UCSD-AML1 (cell line): ENCODE measurements at regions not wholly inside any gene's neighbourhood (a gene's known extent, or its start where the extent isn't known, plus 50 kb on each side); places are given as distances from the start of the nearest gene placed in this dataset.

Experiments used
- DNase-seq: peaks from one replicate; lab custom pipeline; 2025; ENCODE audit not compliant: unreplicated experiment; lab: John Stamatoyannopoulos, UW

DNA sequence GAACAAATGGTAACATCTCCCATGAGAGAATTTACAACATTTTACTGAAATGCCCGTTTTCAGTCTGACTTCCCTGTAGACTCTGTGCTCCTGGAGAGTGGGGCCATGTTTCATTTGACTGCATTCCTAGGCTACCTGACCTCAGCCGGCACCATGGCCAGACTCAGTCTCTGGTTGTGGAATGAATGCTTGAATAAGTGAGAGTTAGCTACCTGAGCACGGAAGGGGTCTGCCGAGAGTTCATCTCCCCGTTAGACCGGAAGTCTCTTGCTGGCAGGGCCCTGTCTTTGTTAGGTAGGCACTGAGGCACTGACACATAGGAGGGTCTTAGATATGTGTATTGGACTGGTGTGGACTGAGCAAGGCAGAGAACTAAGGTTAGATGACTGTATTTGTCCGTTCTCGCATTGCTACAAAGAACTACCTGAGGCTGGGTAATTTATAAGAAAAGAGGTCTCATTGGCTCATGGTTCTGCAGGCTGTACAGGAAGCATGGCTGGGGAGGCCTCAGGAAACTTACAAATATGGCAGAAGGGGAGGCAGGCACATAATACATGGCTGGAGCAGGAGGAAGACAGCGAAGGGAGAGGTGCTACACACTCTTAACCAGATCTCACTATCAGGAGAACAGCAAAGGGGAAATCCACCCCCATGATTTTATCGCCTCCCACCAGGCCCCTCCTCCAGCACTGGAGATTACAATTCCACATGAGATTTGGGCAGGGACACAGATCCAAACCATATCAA is 271.2 kb downstream of the GLI2 start:
- DNase-seq: no peak

DNA sequence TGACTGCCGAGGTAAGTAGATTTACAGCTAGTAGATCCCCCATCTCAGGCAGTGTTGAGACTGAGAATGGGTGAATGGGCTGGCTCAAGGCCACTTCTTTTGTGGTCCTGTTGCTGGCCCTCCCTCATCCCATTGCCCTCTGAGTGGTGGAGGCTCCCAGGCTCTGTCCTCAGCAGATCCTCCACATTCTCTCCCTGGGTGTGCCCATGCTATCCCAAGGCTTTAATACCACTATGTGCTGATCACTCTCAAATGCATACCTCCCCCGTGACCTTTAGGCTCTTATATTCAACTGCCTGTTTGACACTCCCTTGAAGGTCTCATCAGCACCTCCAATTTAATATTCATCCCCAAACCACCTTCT is 271.8 kb downstream of the GLI2 start:
- no peak for DNase-seq

DNA sequence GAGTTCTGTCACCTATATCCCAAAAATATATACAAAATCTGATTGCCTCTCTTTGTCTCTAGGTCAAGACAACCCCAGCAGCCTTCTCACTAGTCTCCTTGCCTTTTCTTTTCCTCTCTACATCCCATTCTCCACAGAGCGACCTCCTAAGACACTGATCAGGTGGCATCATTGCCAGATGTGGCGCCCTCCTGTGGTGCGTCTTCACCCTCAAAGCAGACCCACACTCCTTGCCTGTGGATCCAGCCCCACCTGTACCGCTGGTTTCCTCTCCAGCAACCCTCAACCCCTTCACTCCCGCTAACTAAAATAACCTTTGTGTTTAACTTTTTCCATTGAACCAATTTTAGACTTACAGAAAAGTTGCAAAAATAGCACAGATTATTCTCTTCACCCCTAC is 273.3 kb downstream of the GLI2 start:
- DNase-seq: no peak

DNA sequence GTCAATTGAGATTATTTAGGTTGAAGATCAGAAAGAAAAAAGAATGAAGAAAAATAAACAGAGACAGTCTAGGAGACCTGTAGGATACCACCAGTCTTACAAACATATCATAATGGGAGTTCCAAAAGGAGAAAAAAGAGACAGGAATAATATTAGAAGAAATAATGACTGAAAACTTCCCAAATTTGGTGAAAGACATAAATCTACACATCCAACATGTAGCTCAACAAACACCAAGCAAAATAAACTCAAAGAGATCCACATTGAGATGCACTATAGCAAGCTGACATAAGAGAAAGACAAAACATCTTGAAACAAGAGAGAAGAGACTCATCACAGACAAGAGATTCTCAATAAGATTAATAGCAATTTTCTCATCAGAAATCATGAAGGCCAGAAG is 274.0 kb downstream of the TFCP2L1 start:
- no peak for DNase-seq

DNA sequence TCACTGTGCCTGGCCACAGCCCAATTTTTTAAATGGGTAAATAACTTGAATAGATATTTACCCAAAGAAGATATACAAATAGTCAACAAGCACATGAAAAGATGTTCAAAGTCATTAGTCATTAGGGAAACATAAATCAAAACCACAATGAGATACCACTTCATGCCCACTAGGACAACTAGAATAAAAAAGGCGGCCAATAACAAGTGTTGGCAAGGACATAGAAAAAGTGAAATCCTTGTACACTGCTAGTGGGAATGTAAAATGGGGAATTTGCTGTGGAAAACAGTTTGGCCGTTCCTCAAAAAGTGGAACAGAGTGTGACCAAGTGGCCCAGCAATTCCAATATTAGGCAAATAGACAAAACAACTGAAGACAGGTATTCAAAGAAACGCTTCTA is 270.1 kb downstream of the TFCP2L1 start:
- no peak for DNase-seq

DNA sequence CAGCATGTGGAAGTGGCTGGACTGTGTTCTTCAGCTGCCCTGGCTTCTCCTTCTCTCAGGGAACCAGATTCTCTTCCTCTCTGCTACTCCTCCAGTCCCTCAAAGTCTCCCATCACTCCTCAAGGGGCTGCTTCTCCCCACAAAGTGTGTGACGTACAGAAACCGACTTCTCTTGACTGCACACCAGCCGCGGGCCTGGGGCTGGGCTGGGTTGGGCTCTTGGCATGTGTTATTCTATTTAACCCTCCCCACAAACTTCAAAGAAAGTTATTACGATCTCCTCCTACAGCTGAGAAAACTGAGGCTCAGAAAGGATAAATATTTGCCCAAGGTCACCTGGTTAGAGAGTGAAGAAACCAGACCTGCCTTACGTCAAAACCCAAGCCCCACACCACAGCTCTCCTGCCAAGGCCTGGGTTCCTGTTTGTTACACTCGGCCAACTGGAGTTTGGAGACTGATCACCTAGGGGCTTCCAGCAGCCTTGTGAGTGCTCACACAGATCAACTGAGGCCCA is 269.0 kb downstream of the TFCP2L1 start:
- DNase-seq: no peak

DNA sequence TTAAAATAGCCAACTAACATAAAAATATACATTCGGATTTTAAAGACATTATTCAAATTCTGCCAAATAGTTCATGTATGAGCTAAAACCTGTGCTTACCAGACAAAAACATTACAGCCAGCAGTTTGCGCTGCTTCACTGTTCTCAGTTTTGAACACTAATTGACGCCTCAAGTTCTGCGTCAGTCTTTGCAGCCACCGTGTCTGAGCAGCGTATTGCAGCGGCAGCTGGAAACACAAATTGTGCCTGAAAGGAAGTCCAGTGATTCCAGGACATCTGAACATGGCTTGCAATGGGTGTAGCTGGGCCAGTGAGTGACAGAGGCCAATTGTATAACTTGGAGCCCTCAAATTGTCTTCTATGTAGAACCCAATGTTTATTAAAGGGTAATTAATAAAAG is 267.6 kb downstream of the TFCP2L1 start:
- no peak for DNase-seq

DNA sequence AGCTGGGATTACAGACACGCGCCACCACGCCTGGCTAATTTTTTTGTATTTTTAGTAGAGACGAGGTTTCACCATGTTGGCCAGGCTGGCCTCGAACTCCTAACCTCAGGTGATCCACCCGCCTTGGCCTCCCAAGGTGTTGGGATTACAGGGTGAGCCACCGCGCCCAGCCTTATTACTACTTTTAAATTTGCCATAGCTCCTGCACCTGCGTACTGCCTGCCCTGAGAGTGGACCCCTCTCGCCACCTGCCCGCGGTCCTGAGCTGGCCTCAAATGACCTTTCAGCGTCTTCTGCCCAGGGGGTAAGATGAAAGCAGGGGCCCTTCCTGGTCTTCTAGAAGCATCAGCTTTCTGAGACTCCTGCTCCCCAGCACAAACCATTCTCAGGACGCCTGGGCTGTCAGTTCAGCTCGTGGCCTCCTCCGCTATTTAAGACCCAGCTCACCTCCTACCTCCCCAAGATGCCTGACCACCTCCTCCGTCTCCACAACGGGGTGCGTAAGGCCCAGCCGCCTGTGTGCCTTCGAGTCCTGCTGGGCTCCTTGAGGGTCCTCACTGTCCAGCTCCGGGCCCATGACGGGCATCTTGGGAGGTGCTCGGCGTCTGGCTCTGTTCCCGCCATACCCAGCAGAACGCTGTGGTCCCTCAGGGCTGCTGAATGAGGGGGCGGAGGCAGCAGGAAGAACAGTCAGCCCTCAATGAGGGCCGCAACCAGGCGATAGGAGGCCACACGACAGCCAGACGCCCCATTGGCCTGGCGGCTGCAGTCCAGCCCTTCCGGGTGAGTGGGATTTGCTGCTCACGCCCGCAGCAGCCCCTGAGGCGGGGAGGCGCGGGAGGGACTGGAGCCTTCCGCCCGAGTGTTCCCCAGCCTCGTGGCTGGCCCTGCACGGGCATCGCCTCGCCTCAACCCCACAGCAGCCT is 266.6 kb downstream of the TFCP2L1 start:
- no peak for DNase-seq

DNA sequence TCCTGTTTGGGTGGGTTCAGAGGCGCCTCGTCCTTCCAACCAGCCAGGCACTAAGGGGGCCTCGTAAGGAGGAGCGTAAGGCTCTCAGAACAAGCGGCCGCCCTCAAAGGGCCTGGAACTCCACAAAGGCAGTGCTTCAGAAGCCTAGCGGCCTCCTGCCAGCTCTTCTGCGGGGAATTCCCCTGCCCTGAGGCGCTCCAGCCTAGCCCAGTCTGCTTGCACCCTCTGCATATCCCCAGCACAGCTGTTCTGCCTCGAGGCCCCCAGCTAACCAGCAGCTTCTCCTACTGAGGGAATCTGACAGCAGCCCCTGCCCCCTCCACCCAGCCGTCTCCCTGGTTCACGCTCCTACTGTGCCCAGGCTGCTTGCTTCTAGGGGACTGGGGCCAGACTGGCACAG is 265.9 kb downstream of the TFCP2L1 start:
- DNase-seq: no peak

DNA sequence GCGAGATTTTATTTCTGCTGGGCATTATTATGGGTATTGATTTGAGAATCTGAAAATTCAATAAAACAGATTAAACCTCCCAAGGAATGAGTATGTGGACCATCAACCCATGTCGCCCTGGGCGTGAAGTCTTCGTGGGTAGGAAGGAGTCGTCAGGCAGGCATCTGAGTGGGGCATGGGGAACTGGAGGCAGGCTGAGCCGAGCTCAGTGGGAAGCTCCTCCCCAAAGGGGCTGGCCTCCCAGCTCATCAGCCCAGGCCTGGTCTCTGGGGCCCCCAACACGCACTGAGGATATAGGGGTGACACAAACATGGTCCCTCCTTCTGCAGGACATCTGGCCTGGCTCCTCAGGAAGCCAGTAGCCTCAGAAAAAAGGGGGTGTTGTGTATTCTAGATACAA is 265.2 kb downstream of the TFCP2L1 start:
- DNase-seq: no peak

DNA sequence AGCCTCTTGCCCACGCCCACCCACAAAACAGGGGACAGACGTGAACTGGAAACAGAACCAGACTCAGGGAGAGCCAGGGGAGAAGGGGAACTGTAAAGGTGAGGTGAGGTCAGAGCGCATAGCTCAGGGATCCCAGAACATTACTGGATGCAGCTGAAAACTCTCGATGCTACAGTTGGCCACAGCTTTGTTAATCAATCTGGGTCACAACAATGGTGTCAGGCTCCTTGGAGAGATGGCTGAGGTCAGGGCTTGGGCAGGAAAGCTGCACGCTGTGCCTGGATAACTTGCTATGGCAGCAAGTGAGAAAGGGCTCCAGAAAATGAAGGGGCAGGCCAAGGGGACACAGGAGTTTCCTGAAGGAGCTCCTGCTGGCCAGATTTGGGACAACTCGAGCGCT is 263.3 kb downstream of the TFCP2L1 start:
- no peak for DNase-seq

DNA sequence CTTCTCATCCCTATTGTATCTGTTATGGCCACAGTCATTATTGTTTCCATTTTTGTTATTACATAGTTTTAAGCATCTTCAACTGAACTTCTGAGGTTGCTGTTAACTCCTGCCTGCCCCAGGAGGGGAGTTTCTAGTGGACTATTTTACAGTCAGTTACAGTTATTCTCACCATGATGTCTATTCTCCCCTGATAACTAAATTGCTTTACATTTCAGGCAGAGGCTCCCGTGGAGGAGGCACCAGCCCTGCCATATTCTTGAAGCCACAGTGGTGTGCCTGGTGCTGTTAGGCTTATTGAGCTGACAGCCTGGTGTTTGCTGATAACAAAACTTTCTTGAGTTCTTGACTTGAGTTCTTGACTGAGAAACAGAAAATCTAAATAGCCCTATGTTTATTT is 256.4 kb downstream of the TFCP2L1 start:
- DNase-seq: no peak

DNA sequence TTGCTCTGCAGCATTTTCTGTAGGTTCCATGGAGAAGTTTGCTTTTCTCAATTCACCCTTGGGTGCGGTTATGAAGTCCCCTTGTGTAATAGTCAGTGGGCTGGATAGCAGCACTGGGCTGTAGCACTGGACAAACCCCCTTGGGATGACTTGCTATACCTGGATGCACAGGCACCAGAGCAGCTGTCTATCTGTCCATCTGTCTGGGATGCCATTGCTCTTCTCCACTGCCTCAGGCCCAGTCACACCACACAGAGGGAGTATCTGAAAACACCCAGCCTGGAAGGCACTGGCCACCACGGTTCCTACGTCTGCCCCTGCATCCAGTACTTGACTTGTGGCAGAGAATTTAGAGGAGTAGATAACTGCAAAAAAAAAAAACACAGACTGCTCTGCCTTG is 254.5 kb downstream of the TFCP2L1 start:
- no peak for DNase-seq

DNA sequence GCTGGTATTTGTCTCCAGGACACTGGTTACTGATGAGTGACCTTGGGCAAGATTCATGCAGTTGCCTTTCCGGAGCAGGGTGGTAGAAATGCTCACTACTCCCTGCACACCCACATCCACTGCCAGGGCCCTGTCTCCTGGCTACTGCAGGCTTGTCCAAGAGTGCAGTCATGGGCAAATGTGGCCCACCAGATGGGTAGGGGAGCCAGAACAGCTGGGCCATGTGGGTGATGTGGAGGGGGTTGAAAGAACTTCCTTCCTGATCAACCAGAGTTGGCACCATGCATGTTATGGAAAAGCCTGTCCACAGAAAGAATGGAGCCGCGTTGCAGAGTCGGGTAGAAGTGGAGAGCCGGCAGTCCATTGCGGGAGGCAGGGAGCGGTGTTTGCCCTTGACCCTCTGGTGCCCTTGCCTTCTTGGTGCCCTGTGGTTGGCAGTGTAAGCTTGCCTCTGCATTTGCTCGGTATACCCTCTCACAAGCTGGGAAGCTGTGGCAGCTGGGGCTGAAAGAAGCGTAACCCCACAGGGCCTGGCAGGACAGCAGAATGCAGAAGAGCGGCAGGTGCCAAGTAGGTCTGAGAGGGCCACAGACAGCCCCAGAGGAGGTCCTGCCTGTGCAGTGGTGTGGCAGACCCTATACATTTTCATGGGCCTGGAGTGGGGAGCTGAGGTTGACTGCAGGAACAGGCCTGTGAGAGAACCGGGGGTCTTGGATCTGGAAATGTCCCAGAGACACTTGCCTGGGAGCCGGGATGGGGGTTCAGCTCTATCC is 253.2 kb downstream of the TFCP2L1 start:
- DNase-seq: no peak

DNA sequence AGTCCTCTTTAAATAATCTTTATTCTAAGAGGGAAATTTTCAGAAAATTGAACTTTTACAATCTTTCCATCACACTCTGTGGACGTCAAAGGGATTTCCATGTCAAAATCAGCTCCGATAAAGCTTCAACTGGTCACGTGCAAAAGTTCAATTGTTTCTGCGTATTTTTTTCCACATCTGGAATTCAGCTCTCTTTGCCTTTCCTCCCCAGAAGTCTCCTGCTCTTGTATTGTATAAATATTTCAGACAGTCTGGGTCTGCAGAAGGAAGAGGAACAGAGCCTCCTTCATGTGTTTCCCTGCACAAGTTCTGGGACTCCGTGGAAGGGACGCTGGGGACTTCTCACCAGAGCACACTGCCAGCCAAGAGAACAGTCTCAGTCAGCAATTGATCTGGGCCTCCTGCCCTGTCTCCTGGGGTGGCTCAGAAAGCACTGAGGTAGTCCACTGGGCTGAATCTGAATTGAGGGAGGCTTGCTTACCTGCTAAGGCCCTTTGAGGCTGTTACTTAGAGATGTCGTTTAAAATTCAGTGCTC is 251.5 kb downstream of the TFCP2L1 start:
- DNase-seq: no peak

DNA sequence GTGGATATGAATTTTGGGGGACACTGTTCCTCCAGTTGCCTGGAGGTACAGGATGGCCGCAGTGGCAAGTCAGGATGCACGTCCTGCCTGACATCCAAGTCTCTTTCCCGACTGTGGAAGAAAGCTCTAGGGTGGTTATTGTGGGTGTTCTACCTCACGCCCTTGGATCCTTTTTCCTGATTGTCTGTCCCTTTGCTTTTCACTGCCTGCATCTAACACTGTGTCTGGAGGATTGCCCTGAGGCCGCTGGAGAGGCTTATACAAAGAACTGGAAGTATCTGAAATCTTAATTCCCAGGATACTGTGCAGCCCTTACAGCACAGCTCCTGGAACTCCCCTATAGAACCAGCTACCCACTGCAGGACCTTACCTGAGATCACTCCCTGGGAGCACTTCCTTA is 250.5 kb downstream of the TFCP2L1 start:
- no peak for DNase-seq

DNA sequence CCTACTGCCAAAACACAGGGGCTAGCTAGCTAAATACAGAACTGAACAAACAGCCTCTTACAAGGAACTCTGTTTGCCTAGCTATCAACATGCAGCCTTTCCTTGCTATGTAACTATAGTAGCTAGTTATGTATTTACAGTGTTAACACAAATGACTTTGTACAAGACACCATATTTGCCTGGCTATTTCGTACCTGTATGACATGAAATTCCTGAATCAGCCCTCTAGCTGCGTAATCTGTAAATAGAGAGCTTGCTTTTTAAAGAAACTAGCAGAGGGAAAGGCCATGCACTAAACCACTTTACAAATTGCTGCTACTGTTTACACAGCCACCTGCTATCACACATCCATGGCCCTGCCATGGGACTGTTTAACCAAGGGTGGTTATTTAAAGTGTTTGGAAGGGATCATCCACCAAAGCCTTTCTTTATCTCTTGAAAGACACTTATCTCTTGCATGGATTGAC is 248.7 kb downstream of the TFCP2L1 start:
- DNase-seq: no peak

DNA sequence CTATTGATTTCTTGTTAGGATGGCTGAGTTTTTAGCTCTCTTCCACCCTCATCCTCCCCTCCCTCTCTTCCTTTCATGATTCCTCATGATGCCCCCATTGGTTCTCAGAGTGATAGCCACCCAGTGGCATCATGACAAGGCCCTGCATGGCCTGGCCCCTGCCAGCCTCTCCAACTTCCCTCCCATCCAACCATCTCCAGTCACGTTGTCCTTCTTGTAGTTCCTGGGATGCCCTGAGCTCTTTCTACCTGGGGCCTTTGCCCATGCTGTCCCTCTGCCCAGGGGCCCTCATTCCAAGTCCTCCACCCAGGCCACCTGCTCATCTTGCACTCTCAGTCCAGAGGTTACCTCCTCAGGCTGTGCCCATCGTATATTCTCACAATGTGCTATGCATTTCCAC is 247.5 kb downstream of the TFCP2L1 start:
- no peak for DNase-seq

DNA sequence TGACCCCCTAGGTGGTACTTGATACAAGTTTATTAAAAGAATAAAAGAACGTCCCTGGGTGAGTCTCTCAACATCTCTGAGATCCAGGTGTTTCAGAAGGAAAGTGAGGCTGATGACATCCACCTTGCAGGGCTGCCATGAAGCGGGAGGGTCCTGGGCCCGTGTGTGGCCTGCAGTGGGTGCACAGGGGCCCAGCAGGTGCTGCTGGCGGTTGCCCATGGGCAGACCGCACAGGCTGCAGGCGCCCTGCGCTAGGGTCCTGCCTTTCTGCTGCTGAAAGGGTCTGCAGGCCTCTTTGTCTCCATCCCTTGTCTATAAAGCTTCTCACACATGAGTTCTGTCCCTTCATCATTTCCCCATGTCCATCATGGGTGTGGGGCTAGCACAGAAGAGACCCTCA is 247.0 kb downstream of the TFCP2L1 start:
- DNase-seq: no peak

DNA sequence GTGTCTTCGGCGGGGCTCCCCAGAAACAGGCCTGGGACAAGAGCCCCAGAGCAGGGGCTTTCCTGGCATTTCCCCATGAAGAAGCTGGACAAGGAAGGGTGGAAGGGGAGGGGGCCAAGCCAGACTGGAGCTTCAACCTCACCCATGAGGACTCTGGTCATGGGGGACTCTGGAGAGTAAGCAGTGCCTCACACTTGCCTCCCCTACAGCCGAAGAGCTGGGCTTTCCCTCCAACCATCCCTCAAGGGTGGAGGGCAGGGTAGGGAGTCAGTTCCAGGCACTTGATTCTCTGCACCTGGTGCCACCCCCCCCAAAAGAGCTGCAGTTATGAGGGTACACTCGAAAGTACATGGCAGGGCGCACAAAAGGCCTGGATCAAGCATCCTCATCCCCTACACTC is 246.6 kb downstream of the TFCP2L1 start:
- no peak for DNase-seq
